PC-3 (cell line): ENCODE measurements at regions not wholly inside any gene's neighbourhood (a gene's known extent, or its start where the extent isn't known, plus 50 kb on each side); places are given as distances from the start of the nearest gene placed in this dataset.

Experiments used
- CTCF ChIP-seq: fragments of 300-600 bp; sonication (generic); conservative IDR thresholded peaks from 2 replicates; pipeline ENCODE4 v1.5.1; 2017; ENCODE audit warnings: antibody characterized with exemption, low read depth, mild to moderate bottlenecking, low read length
- EZH2 ChIP-seq: fragments of 300-600 bp; sonication (generic); IDR thresholded peaks from one replicate; pipeline ENCODE4 v1.6.1; 2017; ENCODE audit warnings: antibody characterized with exemption, mild to moderate bottlenecking, low read length; ENCODE audit not compliant: unreplicated experiment
- EZH2phosphoT487 ChIP-seq: fragments of 300-600 bp; sonication (generic); IDR thresholded peaks from 2 replicates; pipeline ENCODE4 v1.6.1; 2018; ENCODE audit warnings: mild to moderate bottlenecking, antibody characterized with exemption, low read length, borderline replicate concordance

GRCh38 chr11:109371444-109372176 is 50.4 kb upstream of the C11orf87 start:
- TF ChIP-seq CTCF, result no peak
- TF ChIP-seq EZH2, result no peak
- no peak for TF ChIP-seq EZH2phosphoT487
